Stomach (tissue), 4 donors: ENCODE measurements at regions not wholly inside any gene's neighbourhood (a gene's known extent, or its start where the extent isn't known, plus 50 kb on each side); places are given as distances from the start of the nearest gene placed in this dataset.

Experiments
- POLR2AphosphoS5 ChIP-seq, 3 donors: sonication (generic); formaldehyde crosslinking; IDR thresholded peaks; one replicate each; pipeline ENCODE4 v1.6.1; 2016; ENCODE audit warnings: antibody characterized with exemption in 3 of 3
- TF ChIP-seq, protein P1 (sequence below), 7 experiments: fragments of 450-650 bp in 4 of 7; fragments of 200-600 bp in 3 of 7; sonication (generic) in 3 of 7; IDR thresholded peaks; one replicate each; pipeline ENCODE4 v1.5.1; 2016 to 2019; ENCODE audit warnings: antibody characterized with exemption in 7 of 7, control low read depth in 2 of 7, mild to moderate bottlenecking in 1 of 7

DNA sequence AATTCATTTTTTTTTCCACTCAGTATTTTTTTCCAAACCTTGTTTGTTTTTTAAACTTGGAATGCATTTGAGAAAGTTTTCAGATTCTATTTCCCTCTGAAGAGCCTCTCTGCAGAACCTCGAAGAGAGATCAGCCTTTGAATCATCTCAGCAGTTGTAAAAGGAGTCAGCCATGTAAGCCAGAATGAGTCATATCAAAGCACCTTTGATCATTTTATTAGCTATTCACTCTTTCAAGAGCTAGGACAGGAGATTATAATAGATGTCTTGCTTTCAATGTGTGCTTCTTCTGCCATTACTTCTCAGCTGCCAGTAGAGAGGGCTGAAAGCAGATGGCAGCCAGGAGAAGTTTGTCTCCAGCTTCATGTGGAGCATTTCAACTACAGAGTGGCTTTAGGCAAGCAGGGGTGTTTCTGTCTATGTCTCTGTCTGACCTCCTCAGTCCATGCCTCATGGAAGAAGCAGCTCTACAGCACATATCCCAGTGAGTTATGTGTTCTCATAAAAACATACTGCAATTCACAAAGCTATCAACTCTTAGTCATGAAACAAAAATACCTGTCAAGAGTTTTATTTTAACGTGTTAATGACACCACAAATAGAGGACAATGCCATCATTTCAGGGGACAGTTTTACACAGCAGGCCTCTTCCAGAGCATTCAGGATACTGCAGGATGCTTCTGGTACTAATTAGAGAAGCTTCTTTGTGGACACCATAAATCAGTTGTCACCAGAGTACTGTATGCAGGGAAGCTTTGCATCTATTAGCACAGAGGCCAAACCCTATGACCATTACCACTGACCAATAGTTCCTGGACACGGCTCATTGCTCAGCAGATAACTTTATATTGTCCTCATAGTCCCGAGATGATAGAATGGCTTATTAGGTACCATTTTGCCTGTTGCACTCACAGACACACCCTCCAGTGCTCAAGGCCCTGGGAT is 94.3 kb downstream of the NHLRC3 start:
- TF ChIP-seq, protein P1, sequence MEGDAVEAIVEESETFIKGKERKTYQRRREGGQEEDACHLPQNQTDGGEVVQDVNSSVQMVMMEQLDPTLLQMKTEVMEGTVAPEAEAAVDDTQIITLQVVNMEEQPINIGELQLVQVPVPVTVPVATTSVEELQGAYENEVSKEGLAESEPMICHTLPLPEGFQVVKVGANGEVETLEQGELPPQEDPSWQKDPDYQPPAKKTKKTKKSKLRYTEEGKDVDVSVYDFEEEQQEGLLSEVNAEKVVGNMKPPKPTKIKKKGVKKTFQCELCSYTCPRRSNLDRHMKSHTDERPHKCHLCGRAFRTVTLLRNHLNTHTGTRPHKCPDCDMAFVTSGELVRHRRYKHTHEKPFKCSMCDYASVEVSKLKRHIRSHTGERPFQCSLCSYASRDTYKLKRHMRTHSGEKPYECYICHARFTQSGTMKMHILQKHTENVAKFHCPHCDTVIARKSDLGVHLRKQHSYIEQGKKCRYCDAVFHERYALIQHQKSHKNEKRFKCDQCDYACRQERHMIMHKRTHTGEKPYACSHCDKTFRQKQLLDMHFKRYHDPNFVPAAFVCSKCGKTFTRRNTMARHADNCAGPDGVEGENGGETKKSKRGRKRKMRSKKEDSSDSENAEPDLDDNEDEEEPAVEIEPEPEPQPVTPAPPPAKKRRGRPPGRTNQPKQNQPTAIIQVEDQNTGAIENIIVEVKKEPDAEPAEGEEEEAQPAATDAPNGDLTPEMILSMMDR (IDR thresholded peaks at IDR 0.05), result no peak
- TF ChIP-seq POLR2AphosphoS5 (IDR thresholded peaks at IDR 0.05), result no peak
